H9 (cell line): ENCODE measurements at regions not wholly inside any gene's neighbourhood (a gene's known extent, or its start where the extent isn't known, plus 50 kb on each side); places are given as distances from the start of the nearest gene placed in this dataset.

Experiments
- DNase-seq: peaks from one replicate; pipeline ENCODE4 v3.0.0-alpha.2; 2017
- H2AFZ ChIP-seq: one replicate; pipeline ENCODE4 v1.6.1; 2013; ENCODE audit warnings: mild to moderate bottlenecking, low read length, control low read depth, moderate library complexity
- H2AK5ac ChIP-seq: 2 replicates; pipeline ENCODE4 v1.6.1; 2013; ENCODE audit warnings: low read length, control low read depth, mixed read lengths; ENCODE audit not compliant: insufficient read length
- H2BK120ac ChIP-seq: one replicate; pipeline ENCODE4 v1.6.1; 2013; ENCODE audit warnings: low read depth, mild to moderate bottlenecking, low read length, control low read depth, inconsistent platforms; ENCODE audit not compliant: poor library complexity, severe bottlenecking
- H2BK12ac ChIP-seq: 2 replicates; pipeline ENCODE4 v1.6.1; 2013; ENCODE audit warnings: low read length, control low read depth, mixed read lengths, low read depth; ENCODE audit not compliant: insufficient read length
- H2BK15ac ChIP-seq: 2 replicates; pipeline ENCODE4 v1.6.1; 2013; ENCODE audit warnings: low read depth, low read length, control low read depth
- H2BK20ac ChIP-seq: one replicate; pipeline ENCODE4 v1.6.1; 2013; ENCODE audit warnings: low read depth, mild to moderate bottlenecking, low read length, control low read depth, inconsistent platforms; ENCODE audit not compliant: poor library complexity, severe bottlenecking
- H2BK5ac ChIP-seq: 2 replicates; pipeline ENCODE4 v1.6.1; 2013; ENCODE audit warnings: low read length, control low read depth, mixed read lengths; ENCODE audit not compliant: insufficient read length
- H3K14ac ChIP-seq: 2 replicates; pipeline ENCODE4 v1.6.1; 2013; ENCODE audit warnings: low read length, control low read depth; ENCODE audit not compliant: insufficient read depth
- H3K18ac ChIP-seq: 2 replicates; pipeline ENCODE4 v1.6.1; 2013; ENCODE audit warnings: low read depth, mild to moderate bottlenecking, mixed read lengths, low read length, control low read depth; ENCODE audit not compliant: insufficient read length
- H3K23ac ChIP-seq: 2 replicates; pipeline ENCODE4 v1.6.1; 2013; ENCODE audit warnings: low read length, control low read depth, mixed read lengths, low read depth; ENCODE audit not compliant: insufficient read length
- H3K23me2 ChIP-seq: 2 replicates; pipeline ENCODE4 v1.6.1; 2013; ENCODE audit warnings: low read depth, mild to moderate bottlenecking, mixed read lengths, low read length, control low read depth; ENCODE audit not compliant: insufficient read length, poor library complexity, severe bottlenecking
- H3K27ac ChIP-seq: 2 replicates; pipeline ENCODE4 v1.5.1; 2013; ENCODE audit warnings: low read length, control low read depth, mixed read lengths, low read depth; ENCODE audit not compliant: insufficient read length
- H3K27me3 ChIP-seq: 2 replicates; pipeline ENCODE4 v1.6.1; 2013; ENCODE audit warnings: low read length, control low read depth, inconsistent platforms; ENCODE audit not compliant: insufficient read depth
- H3K4ac ChIP-seq: 2 replicates; pipeline ENCODE4 v1.6.1; 2013; ENCODE audit warnings: low read depth, mild to moderate bottlenecking, control low read depth, inconsistent platforms, low read length, moderate library complexity
- H3K4me1 ChIP-seq: 2 replicates; pipeline ENCODE4 v1.6.1; 2013; ENCODE audit warnings: low read length, control low read depth, inconsistent platforms; ENCODE audit not compliant: insufficient read depth
- H3K4me2 ChIP-seq: 2 replicates; pipeline ENCODE4 v1.6.1; 2013; ENCODE audit warnings: low read length, control low read depth, mixed read lengths; ENCODE audit not compliant: insufficient read length, insufficient read depth
- H3K56ac ChIP-seq: 2 replicates; pipeline ENCODE4 v1.6.1; 2013; ENCODE audit warnings: low read depth, mild to moderate bottlenecking, mixed read lengths, low read length, control low read depth; ENCODE audit not compliant: insufficient read length
- H3K79me1 ChIP-seq: 2 replicates; pipeline ENCODE4 v1.6.1; 2013; ENCODE audit warnings: low read depth, mild to moderate bottlenecking, moderate library complexity, low read length, control low read depth, inconsistent platforms; ENCODE audit not compliant: insufficient read depth, poor library complexity, severe bottlenecking
- H3K79me2 ChIP-seq: 2 replicates; pipeline ENCODE4 v1.6.1; 2013; ENCODE audit warnings: low read length, control low read depth, inconsistent platforms; ENCODE audit not compliant: insufficient read depth
- H3K9ac ChIP-seq: 2 replicates; pipeline ENCODE4 v1.6.1; 2013; ENCODE audit warnings: low read length, control low read depth, mixed read lengths; ENCODE audit not compliant: insufficient read length; ENCODE audit errors: extremely low read depth
- H3K9me3 ChIP-seq: one replicate; pipeline ENCODE4 v1.6.1; 2013; ENCODE audit warnings: low read depth, low read length, inconsistent platforms; ENCODE audit not compliant: control insufficient read depth
- H3T11ph ChIP-seq: one replicate; pipeline ENCODE4 v1.6.1; 2013; ENCODE audit warnings: mild to moderate bottlenecking, low read length, control low read depth, inconsistent platforms
- H4K20me1 ChIP-seq: one replicate; pipeline ENCODE4 v1.6.1; 2013; ENCODE audit not compliant: control insufficient read depth, insufficient read length, insufficient read depth
- H4K5ac ChIP-seq: 2 replicates; pipeline ENCODE4 v1.6.1; 2013; ENCODE audit warnings: low read depth, mild to moderate bottlenecking, mixed read lengths, low read length, control low read depth; ENCODE audit not compliant: insufficient read length
- H4K8ac ChIP-seq: replicated peaks from 2 replicates; pipeline ENCODE4 v1.6.1; 2013; ENCODE audit warnings: low read length, control low read depth, mixed read lengths, low read depth; ENCODE audit not compliant: insufficient read length
- H4K91ac ChIP-seq: 2 replicates; pipeline ENCODE4 v1.6.1; 2013; ENCODE audit warnings: low read depth, mild to moderate bottlenecking, moderate library complexity, mixed read lengths, low read length, control low read depth; ENCODE audit not compliant: insufficient read length
- H3K27ac Mint-ChIP-seq, 3 experiments: 2 replicates in 2 of 3; 3 replicates in 1 of 3; pipeline ENCODE4 v1.8.0; 2020 to 2021; ENCODE audit warnings: mixed read lengths in 3 of 3, mild to moderate bottlenecking in 1 of 3, moderate library complexity in 1 of 3
- H3K27me3 Mint-ChIP-seq: 2 replicates; pipeline ENCODE4 v1.8.0; 2021; ENCODE audit warnings: low read depth, mild to moderate bottlenecking, moderate library complexity, mixed read lengths
- H3K36me3 Mint-ChIP-seq, 3 experiments: 2 replicates in 2 of 3; 3 replicates in 1 of 3; pipeline ENCODE4 v1.8.0; 2020 to 2021; ENCODE audit warnings: low read depth in 3 of 3, mixed read lengths in 3 of 3; ENCODE audit not compliant: insufficient read depth in 1 of 3
- H3K4me1 Mint-ChIP-seq, 2 experiments: 2 replicates each; pipeline ENCODE4 v1.8.0; 2020; ENCODE audit warnings: mixed read lengths in 2 of 2
- H3K4me3 Mint-ChIP-seq, 2 experiments: 2 replicates in 1 of 2; 3 replicates in 1 of 2; pipeline ENCODE4 v1.8.0; 2020 to 2021; ENCODE audit warnings: mild to moderate bottlenecking in 2 of 2, mixed read lengths in 2 of 2, moderate library complexity in 1 of 2
- H3K9me3 Mint-ChIP-seq, 2 experiments: 2 replicates in 1 of 2; 3 replicates in 1 of 2; pipeline ENCODE4 v1.8.0; 2020; ENCODE audit warnings: mild to moderate bottlenecking in 2 of 2, mixed read lengths in 2 of 2, moderate library complexity in 1 of 2
- WGBS: extraction: QIAGEN DNeasy Blood & Tissue Kit; methylation state at CpG from one replicate; pipeline ENCODE4 v1.1.7; 2013; ENCODE audit warnings: missing lambda C conversion rate, low lambda C conversion rate, mixed read lengths; ENCODE audit not compliant: insufficient read length; ENCODE audit errors: extremely low coverage; 5-methylcytosine and 5-hydroxymethylcytosine counted together
- TF ChIP-seq, protein P1 (sequence below): fragments of 200-600 bp; sonication (generic); conservative IDR thresholded peaks from 3 replicates; pipeline ENCODE4 v1.8.0; 2021; ENCODE audit warnings: antibody characterized with exemption, mild to moderate bottlenecking

DNA sequence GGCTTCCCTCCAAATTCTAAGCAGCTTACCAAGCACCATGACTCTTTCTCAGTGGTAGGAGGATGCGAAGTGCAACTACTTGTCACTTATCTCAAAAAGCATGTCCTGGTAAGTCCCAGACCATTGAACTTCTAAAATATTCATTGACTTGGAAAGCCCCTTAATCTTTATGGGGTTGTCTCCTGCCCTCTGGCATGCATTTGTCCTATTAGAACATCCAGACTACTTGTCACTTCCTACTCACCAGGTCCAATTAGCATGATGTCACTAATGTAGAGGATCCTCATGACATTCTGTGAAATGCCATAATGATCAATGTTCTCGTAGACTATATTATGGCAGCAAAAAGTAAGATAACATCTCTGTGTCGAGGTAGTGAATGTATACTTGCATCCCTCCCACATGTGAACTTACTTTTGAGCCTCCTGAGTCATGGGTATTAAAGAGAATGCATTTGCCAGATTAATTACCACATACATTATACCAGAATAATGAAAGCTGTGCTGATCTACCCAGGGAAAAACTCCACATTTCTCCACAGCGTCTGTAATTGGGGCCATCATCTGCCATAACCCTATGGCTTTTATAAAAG lies 63.5 kb upstream of the RAD23B start:
- no peak overlapping the region for H2BK5ac ChIP-seq
- DNase-seq, result no peak
- H3K18ac ChIP-seq, result no peak overlapping the region
- H2BK20ac ChIP-seq, result no peak overlapping the region
- TF ChIP-seq, protein P1, sequence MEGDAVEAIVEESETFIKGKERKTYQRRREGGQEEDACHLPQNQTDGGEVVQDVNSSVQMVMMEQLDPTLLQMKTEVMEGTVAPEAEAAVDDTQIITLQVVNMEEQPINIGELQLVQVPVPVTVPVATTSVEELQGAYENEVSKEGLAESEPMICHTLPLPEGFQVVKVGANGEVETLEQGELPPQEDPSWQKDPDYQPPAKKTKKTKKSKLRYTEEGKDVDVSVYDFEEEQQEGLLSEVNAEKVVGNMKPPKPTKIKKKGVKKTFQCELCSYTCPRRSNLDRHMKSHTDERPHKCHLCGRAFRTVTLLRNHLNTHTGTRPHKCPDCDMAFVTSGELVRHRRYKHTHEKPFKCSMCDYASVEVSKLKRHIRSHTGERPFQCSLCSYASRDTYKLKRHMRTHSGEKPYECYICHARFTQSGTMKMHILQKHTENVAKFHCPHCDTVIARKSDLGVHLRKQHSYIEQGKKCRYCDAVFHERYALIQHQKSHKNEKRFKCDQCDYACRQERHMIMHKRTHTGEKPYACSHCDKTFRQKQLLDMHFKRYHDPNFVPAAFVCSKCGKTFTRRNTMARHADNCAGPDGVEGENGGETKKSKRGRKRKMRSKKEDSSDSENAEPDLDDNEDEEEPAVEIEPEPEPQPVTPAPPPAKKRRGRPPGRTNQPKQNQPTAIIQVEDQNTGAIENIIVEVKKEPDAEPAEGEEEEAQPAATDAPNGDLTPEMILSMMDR, result no peak
- H3K23me2 ChIP-seq, result no peaks in the 10 kb centered on the region
- H3K27ac ChIP-seq, result no peak overlapping the region
- H2AK5ac ChIP-seq, result no peak overlapping the region
- H3K27me3 ChIP-seq, result no peaks in the 10 kb centered on the region
- no peak overlapping the region for H3T11ph ChIP-seq
- H3K79me2 ChIP-seq, result no peaks in the 10 kb centered on the region
- Mint-ChIP-seq H3K27me3 (no peaks in the 10 kb centered on the region; the same call in 1 of the 2 replicates), H3K36me3 (no peaks in the 10 kb centered on the region), H3K4me1 (peaks cover 6 to 8% of the 10 kb centered on the region in 2 experiments; a peak in 3 of 4 replicates), H3K9me3 (no peaks in the 10 kb centered on the region), H3K4me3 (no peak overlapping the region), H3K27ac (no peak overlapping the region)
- H3K4ac ChIP-seq, result no peak overlapping the region
- no peaks in the 10 kb centered on the region for H3K4me1 ChIP-seq
- H3K9ac ChIP-seq, result no peak overlapping the region
- H2BK15ac ChIP-seq, result no peak overlapping the region
- no peaks in the 10 kb centered on the region for H4K20me1 ChIP-seq
- H2AFZ ChIP-seq, result no peak overlapping the region
- no peak overlapping the region for H4K5ac ChIP-seq
- no peak overlapping the region for H3K56ac ChIP-seq
- H2BK120ac ChIP-seq, result no peak overlapping the region
- H4K8ac ChIP-seq, result no peak overlapping the region
- H4K91ac ChIP-seq, result no peak overlapping the region
- H3K14ac ChIP-seq, result no peak overlapping the region
- no CpG with 5 or more reads among the region's 4 CpGs for WGBS
- no peak overlapping the region for H3K4me2 ChIP-seq
- no peaks in the 10 kb centered on the region for H3K9me3 ChIP-seq
- no peak overlapping the region for H2BK12ac ChIP-seq
- H3K23ac ChIP-seq, result no peak overlapping the region
- no peaks in the 10 kb centered on the region for H3K79me1 ChIP-seq
